ENCODE measurements at regions not wholly inside any gene's neighbourhood (a gene's known extent, or its start where the extent isn't known, plus 50 kb on each side); places are given as distances from the start of the nearest gene placed in this dataset.

- TF ChIP-seq SP4 (IDR thresholded peaks at IDR 0.05; ENCODE audit: low read length) (no peak), BRCA1 (IDR thresholded peaks at IDR 0.05; ENCODE audit: low read depth, low read length) (no peak), CHD2 (IDR thresholded peaks at IDR 0.05; ENCODE audit: low read length) (no peak)
Measured at GRCh38 chr9:109579191-109579948, 81.3 kb upstream of the PTPN3 start (continued).
